GM18507 (cell line): ENCODE measurements at regions not wholly inside any gene's neighbourhood (a gene's known extent, or its start where the extent isn't known, plus 50 kb on each side); places are given as distances from the start of the nearest gene placed in this dataset.

Experiments used
- DNase-seq: peaks from one replicate; pipeline ENCODE4 v3.0.0; 2011; ENCODE audit warnings: low read depth; ENCODE audit not compliant: insufficient read length; ENCODE audit errors: extremely low spot score
- FAIRE-seq: peaks from 2 replicates; lab custom pipeline; 2011; peaks lifted over from hg19 to GRCh38; lab: Jason Lieb, UNC

DNA sequence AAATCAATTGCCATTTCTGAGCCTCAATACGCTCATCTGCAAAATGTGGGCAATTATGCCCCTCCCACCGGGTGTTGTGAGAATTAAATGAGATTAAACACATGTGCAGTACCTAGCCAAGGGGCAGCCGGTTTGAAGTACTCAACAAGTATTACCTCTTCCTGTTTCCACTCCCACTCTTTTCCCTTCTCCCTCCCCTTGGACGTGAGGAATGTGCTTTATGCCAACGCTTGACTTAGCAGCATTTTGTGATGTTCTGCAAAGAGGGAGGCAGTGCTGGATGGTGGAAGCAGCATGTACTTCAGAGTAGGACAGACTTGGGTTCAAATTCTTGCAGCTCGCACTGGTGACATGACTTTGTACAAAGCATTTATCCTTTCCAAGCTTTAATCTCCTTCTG is 306.0 kb downstream of the BUD13 start:
- DNase-seq (no peak), FAIRE-seq (no peak)

DNA sequence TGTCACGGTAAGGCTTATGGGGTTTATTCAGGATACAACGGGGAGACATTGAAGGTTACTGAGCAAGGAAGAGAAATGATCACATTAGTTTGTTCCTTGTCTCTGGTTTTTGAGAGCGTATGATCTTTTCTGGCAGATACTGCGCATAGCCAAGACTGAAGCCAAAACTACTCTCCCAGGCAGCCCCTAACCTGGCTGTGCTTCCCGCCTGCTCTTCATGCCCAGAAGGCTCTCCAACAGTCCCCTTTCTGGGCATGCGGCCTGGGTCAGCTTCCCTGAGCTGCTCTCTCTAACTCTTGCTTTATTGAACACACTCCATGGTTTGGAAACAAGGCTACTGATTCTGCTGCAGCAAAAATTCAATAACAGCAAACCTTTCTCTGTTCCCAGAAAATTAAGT is 306.6 kb downstream of the BUD13 start:
- FAIRE-seq: no peak
- no peak for DNase-seq

DNA sequence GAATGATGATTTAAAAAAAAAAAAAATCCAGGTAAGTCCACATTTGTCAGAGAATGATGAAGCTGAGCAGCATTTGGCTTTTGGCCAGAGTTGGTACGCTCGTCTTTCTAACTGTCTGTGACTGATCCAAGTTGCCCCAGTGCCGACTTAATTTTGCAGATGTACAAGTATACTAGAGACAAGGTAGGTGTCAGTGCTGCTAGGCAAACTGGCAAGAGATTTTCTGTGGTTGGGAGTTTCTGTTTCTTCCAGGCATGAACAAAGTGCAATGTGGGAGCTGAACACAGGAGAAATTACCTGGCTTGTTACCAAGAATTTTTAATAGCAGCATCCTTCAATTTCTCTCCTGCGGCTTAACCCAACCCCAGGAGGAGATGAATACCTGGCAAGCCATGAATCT is 307.7 kb downstream of the BUD13 start:
- FAIRE-seq: no peak
- DNase-seq: no peak

DNA sequence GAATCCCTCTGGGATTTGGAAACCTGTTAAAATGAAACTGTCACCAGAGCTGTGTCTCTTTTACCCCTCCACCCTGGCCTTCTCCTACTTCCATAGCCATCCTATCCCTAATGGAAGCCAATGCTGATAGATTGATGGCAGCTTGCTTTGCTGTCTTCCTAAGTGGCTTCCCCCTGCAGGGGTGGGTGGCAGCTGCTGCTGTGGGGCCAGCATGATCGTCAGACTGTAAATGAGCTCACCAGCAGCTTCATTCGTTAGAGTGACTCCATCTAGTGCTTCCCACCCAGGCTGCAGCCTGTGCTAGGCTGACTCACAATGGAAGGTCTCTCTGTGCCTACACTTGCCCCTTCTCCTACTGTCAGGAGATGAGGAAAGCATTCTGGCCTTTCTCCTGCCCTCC is 311.0 kb downstream of the BUD13 start:
- DNase-seq (no peak), FAIRE-seq (no peak)

DNA sequence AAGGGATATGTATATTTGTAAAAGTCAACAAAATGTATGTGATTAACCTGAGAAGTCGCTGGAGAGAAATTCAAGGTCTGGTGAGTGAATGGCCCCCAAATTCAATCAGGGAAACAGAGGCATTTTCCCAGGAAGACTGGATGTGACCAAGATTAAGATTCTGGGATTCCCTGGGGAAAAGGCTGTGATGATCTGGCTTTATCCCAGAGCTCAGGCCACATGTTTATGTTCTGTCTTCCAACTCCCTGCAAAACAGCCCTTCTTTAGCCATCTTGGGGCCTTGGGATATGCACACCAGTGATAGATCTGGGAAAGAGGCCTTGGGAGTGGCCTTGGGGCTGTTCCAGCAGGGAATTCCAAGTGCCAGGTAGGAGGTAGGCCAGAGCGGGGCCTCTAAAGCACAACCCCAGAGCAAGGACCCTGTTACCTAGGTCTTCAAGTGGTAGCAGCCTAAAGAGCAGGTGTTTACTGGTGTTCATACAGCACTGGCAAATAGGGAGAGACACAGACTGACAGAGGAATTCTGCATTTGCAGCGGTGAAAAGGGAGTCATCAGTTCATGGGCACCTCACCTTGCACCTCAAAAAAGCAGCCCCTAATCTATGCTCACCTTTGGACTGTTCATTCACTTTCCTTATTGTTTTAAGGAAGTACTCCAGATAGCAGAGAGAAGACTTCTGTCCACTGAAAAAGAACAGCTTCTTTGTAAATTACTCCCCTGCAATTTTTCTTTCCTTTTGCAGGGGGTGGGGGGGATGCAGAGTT is 312.4 kb downstream of the BUD13 start:
- DNase-seq: no peak
- FAIRE-seq: no peak

DNA sequence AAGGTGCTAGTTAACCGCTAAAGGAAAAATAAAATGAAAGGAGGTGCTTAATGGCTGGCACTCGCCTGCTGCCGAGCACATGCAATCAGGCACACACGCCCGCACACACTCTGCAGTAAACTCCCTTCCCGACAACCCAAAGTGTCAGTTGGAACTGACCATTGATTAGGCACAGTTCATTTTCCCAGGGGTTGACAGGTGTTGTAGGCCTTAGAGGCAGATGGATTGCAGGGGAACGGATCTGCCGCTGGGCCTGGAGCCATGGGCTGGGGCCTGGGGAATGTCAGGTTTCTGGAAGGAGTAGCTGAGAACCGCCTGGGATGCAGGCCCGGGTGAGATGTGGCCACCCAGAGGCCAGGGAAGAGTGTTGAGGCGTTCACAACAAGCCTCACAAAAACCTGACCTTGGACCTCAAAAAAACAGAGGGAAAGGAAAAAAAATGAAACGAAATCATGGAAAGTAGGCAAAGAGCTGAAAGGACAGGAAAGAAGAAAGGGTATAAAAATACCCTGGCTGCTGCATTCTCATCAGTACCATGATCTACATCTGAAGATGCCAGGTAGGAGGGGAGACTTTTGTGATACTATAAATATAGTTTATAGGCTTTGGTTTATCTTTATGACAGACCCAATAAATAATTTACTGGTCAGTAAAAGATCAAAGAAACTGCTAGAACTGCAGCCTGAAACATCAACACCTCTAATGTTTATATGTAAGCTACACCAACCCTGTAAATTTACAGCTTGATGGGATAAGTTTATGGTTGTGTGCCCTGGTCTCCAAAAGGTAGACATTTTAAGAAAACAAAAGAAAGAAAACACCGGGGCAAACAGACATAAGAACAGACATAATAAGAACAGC is 313.4 kb downstream of the BUD13 start:
- FAIRE-seq: no peak
- DNase-seq: no peak

DNA sequence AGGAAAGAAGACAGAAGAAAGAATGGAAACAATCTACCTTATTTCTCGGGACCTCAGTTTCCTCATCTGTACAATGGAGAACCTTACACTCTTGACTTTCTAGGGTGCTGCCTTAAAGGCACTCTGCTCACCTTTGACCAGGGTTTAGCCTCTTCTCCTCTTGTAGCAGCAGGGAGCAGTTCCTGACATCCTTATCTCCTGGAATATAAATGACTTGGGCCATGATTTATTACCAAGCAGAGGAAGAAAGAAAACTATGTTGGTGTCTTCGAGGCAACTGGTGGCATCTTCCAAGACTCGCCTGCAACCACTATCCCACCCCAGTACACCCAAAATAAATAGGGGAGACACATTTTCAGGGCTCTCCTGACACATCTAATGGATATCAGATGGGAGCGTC is 314.2 kb downstream of the BUD13 start:
- no peak for DNase-seq
- no peak for FAIRE-seq

DNA sequence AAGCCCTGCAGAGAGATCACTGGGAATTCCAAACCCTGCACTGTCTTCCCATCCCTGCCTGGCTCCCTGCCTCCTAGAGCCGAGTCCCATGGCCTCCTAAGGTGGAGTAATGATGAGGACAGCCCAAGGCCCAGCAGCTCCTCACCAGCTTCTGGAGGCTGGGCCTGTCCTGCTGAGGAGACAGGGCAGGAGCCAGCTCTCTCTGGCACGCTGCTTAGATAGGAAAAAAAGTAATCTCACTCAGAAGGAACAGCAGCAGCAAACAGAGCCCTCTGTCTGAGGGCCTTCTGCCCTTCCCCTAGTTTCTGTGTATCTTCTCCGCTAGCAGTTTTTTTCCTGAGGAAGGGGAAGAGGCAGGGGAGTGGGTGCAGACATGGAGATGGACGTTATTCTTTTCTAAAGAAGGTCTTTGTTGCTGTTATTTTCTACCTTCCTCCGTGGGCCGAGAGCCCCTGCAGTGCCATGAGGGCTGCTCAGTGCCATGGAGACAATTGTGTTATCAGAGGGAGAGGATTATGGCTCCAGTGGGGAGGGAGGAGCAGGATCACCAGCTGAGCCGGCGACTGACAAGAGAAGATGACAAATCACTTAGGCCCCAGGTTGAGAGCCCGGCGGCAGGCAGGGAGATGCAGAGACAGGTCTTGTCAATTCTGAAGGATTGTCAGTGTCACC is 315.3 kb downstream of the BUD13 start:
- FAIRE-seq (no peak), DNase-seq (no peak)

DNA sequence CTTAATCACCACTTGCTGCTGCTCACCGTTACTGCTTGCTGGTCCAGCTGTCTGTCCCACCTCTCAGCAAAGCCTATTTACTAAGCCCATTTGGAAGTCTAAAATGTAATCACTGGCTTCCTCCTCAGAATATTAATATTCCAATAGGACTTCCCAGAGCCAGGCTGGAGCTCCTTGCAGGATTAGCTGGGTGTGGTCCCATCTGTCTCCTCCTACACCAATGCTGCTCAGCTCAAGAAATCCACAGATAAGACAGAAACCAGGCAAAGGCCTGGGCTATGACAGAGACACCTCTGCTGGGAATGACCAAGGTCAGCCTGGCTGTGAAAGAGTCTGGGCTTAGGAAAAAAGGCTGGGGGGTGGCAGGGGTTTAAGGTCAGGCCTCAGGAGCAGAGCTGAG is 317.8 kb downstream of the BUD13 start:
- DNase-seq (no peak), FAIRE-seq (no peak)

DNA sequence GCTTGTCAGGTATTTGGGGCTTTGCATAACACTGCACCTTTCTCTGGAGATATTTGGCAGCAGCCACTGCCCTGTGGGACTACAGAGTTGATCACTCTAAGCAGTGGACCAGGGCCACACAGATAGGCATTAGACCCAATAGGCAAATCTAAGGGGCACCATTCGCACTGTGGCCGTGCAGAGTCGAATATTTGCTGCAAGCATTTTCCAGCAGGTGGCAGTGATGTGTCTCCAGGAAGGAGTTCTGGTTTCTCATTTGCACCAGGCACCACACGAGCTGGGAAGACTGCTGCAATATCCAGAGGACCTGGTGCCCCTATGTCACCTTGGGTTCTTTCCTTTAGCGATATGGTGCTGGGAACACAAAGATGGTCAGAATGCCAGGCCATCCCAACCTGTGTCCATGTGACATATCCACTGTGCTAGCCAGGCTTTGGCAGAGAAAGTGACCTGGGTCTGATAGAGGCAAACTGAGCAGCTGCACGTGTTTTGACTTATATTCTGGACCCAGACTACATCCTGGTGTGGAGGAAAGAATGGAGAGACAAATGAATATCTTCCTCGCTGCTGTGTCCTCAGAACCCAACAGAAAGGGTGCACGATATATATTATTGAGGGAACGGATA is 318.7 kb downstream of the BUD13 start:
- DNase-seq (no peak), FAIRE-seq (no peak)

DNA sequence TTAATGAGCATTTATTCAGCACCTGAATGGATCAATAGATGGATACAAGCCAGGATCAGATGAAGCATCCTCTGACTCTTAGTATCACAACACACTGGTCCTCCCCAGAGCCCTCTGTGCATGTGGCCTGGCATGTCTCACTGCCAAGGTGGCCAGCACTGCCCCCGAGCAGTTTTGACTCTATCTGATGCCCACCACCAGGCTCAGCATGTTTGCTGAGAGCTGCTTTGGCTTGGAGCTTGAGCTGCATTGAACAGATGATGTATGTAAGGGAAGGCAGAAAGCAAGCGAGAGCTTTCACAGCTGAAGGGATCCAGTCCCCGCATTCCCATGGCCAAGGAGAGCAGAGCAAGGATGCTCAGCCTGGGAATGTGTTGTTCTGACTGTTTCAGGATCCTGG is 320.3 kb downstream of the BUD13 start:
- FAIRE-seq (no peak), DNase-seq (no peak)

DNA sequence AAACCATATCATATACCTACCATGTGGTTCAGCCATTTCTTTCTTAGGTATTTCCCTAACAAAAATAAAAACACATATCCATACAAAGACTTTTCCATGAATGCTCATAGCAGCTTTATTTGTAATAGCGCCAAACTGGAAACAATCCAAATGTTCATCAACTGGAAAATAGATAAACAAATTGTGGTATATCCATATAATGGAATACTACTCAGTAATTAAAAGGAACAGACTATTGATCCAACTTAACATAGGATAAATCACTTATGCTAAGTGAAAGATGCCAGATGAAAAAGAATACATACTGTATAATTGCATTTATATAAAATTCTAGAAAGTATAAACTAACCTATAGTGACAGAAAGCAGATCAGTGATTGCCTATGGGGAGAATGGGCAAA is 323.3 kb downstream of the BUD13 start:
- FAIRE-seq (no peak), DNase-seq (no peak)

DNA sequence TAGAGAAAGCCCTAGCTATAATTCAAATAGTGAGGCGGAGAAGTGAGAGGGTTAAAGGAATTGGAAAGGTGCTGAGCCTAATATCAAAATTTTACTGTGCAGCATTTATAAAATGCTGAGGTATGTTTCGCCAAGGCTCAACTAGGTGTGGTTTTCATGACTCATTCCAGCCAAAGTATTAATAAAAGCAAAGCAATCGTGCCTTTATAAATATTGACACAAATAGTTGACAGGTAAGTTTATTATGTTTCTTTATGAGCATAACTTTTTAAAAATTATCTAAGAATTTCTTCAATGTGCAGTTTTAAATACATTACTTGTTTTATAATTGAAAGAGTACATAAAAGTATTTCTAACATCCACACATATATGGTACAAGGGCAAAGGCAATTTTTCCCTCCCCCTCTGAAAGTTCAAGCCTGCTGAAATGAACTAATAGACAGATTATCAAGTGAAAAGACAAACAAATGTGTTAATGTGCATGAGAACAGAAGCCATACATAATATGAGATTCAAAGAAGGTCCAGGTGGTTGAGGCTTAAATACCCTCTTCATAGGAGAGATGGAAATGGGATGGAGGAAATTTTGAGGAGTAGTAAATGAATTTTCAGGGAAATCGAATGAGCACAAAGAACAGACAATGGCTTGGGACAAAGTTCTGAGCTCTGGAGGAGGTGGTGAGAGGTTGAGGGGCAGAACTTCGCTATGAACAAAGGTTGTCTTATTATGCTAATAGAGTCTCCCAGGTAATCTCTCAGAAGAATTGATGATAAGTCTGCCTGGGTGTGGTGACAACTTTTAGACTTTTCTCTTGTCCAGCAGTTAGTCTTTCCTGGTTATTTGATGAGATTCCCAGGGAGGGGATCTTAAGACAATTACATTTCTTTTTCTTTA is 326.5 kb downstream of the BUD13 start:
- no peak for DNase-seq
- FAIRE-seq: no peak

DNA sequence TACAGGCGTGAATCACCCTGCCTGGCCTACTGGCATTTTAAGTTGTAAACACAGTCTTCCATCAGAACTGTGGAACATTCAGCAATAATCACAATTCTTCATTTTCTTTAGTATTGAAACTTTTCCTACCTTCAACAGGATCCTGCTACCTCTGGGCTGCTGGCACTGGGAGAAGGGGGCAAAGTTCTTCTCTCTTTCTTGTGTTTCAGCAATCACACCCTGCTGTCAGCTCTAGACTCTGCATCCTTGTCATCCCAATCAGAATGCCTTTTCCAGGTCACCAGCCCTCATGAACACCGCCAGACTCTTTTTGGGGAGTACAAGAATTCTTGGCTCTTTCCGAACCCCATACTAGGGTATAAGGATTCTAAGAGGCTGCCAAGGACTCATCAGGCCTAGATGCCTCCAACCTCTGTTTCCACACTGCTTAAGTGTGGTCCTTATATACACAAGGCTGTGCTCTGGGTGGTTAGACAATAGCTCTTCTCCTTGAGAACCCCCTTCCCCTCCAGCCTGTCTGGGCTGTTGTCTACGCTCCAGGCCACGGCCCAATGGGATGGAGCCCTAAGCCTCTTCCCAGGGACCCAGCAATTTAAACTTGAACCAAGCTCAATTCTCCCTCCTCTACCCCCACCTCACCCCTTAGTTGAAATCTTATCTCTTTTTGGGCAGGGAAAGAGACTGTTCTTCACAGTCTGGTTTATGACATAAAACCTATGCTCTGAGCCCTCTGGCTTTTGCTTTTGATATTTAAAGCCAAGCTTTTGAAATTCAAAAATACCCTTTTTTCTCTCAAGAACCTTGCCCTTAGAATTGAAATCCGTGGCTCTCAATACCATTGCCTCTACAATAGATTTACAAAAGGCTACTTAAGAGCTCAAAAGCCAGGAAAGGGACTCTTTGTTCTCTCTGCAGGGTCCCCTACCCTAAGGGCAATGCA is 327.4 kb downstream of the BUD13 start:
- FAIRE-seq (no peak), DNase-seq (no peak)

DNA sequence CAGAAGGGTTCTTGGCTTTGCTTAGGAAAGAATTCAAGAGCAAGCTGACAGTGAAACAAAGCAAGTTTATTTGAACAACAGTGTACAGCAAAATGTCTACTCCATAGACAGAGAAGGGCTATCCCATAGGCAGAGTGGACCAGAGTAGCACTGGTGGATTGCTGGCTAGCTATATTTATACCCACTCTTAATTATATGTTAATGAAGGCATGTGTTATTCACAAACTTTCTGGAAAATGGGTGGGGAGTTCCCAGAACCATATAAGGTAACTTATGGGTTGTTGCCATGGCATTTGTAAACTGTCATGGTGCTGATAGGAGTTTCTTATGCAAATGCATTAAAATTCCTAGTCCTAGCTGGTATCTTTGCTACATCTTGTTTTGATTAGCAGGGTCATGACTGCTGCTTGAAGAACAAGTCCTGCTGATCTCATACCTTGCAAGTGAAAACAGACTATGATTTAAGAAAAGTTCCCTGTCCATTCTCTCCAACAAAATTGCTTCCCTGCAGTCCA is 330.5 kb downstream of the BUD13 start:
- DNase-seq (no peak), FAIRE-seq (no peak)

DNA sequence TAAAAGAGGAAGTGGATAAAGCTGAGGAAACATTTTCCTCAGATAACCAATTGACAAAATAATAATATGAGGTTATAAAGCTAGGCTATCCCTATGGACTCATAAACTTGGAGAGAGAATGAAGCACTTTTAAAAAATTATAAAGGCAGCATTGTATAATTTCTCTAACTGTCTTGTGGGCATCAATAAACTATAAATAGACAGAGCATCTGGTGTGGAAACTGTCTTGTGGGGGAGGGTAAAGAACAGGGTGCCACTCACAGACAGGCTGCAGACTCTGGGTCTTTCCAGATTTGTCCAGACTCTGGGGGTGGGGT is 333.5 kb downstream of the BUD13 start:
- FAIRE-seq: no peak
- no peak for DNase-seq

DNA sequence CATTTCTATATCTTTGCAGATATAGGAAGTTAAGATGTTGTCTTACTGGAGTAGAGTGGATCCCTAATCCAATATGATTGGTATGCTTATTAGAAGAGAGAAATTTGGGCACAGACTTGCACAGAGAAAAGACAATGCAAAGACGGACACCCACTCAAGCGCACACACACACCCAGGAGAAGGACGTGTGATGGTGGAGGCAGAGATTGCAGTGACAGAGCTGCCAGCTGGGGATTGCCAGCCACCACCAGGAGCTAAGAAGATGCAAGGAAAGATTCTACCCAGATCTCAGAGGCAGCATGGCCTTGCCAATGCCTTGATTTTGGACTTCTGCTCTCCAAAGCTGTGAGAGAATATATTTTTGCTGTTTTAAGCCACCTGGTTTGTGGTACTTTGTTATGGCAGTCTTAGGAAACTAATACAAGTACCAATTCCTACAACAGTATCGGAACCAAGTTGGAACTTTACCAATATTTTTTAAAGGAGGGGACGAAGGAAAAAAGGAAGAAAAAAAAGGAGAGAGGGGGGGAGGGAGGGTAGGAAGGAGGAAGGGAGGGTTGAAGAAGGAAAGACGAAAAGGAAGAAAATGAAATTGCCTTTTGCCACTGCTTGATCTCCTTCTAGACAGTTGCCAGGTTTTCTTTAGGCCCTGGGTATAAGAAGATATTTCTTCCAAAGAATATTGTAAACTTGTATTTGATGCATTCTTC is 334.0 kb downstream of the BUD13 start:
- FAIRE-seq (no peak), DNase-seq (no peak)
